MM.1S (cell line): ENCODE measurements at regions not wholly inside any gene's neighbourhood (a gene's known extent, or its start where the extent isn't known, plus 50 kb on each side); places are given as distances from the start of the nearest gene placed in this dataset.

ENCODE experiments used
- DNase-seq: peaks from one replicate; pipeline ENCODE4 v3.0.0-alpha.2; 2015
- H2AFZ ChIP-seq: fragments of 300-600 bp; sonication (generic); 2 replicates; pipeline ENCODE4 v1.6.0; 2016; ENCODE audit warnings: antibody characterized with exemption, low read length
- H3F3A ChIP-seq: fragments of 300-600 bp; sonication (generic); 2 replicates; pipeline ENCODE4 v1.6.1; 2016; ENCODE audit warnings: mild to moderate bottlenecking, antibody characterized with exemption, low read length, moderate library complexity, mixed read lengths; ENCODE audit not compliant: insufficient read depth
- H3K27ac ChIP-seq: fragments of 300-600 bp; sonication (generic); 2 replicates; pipeline ENCODE4 v1.5.1; 2016; ENCODE audit warnings: mild to moderate bottlenecking, low read length
- H3K27me3 ChIP-seq: fragments of 300-600 bp; sonication (generic); replicated peaks from 2 replicates; pipeline ENCODE4 v1.6.0; 2016; ENCODE audit warnings: low read length; ENCODE audit not compliant: insufficient read depth
- H3K36me3 ChIP-seq: fragments of 300-600 bp; sonication (generic); replicated peaks from 2 replicates; pipeline ENCODE4 v1.6.1; 2016; ENCODE audit warnings: mild to moderate bottlenecking, low read length, mixed read lengths; ENCODE audit not compliant: insufficient read depth
- H3K4me1 ChIP-seq: fragments of 300-600 bp; sonication (generic); 2 replicates; pipeline ENCODE4 v1.6.1; 2016; ENCODE audit warnings: low read length, mixed read lengths
- H3K4me2 ChIP-seq: fragments of 300-600 bp; sonication (generic); 2 replicates; pipeline ENCODE4 v1.6.0; 2016; ENCODE audit warnings: low read depth, low read length
- H3K4me3 ChIP-seq: fragments of 300-600 bp; sonication (generic); 2 replicates; pipeline ENCODE4 v1.5.1; 2016; ENCODE audit warnings: low read length, mixed read lengths
- H3K79me2 ChIP-seq: fragments of 300-600 bp; sonication (generic); 2 replicates; pipeline ENCODE4 v1.6.1; 2016; ENCODE audit warnings: mixed run types, low read length, mixed read lengths
- H3K9ac ChIP-seq: fragments of 300-600 bp; sonication (generic); 2 replicates; pipeline ENCODE4 v1.6.1; 2016; ENCODE audit warnings: low read length, mixed read lengths
- H3K9me2 ChIP-seq: fragments of 300-600 bp; sonication (generic); replicated peaks from 2 replicates; pipeline ENCODE4 v1.6.1; 2016; ENCODE audit warnings: mild to moderate bottlenecking, low read length, mixed read lengths; ENCODE audit not compliant: insufficient read depth
- H3K9me3 ChIP-seq: fragments of 300-600 bp; sonication (generic); replicated peaks from 2 replicates; pipeline ENCODE4 v1.6.1; 2016; ENCODE audit warnings: mild to moderate bottlenecking, low read length, mixed read lengths; ENCODE audit not compliant: insufficient read depth
- H4K20me1 ChIP-seq: fragments of 300-600 bp; sonication (generic); 2 replicates; pipeline ENCODE4 v1.6.1; 2016; ENCODE audit warnings: mild to moderate bottlenecking, low read length, moderate library complexity, mixed read lengths; ENCODE audit not compliant: insufficient read depth
- EZH2 ChIP-seq: fragments of 300-600 bp; sonication (generic); optimal IDR thresholded peaks from 2 replicates; pipeline ENCODE3; 2017; ENCODE audit warnings: low read depth, mild to moderate bottlenecking, antibody characterized with exemption, low read length, mixed read lengths
- EZH2phosphoT487 ChIP-seq: fragments of 300-600 bp; sonication (generic); IDR thresholded peaks from 2 replicates; pipeline ENCODE4 v1.6.1; 2018; ENCODE audit warnings: antibody characterized with exemption, low read length
- TF ChIP-seq, protein P1 (sequence below): fragments of 300-600 bp; sonication (generic); IDR thresholded peaks from 2 replicates; pipeline ENCODE4 v1.5.1; 2016; ENCODE audit warnings: antibody characterized with exemption, low read length, mixed read lengths

DNA sequence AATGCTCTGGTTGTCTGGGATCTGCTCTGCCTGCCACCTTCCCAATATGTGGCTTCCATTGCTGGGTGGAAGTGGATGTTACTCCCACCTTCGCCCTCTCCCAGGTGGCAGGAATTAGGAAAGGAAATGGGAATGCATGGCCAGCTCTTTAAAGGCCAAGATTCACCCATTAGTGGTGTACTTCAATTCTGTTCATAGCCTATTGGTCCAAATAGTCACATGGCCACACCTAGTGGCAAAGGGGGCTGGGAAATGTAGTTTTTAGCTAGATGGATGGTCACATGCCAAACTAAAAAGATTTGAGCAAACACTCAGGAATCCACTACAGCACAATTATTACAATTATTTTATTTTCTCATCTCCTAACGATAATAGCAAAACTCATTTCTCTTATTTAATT lies 135.1 kb downstream of the NPY start:
- Histone ChIP-seq H3K4me2 (no peak overlapping the region), H3F3A (no peaks in the 10 kb centered on the region), H3K9ac (no peak overlapping the region), H3K4me3 (no peak overlapping the region), H2AFZ (no peak overlapping the region), H3K27me3 (no peaks in the 10 kb centered on the region), H3K79me2 (no peaks in the 10 kb centered on the region), H3K9me3 (no peaks in the 10 kb centered on the region), H3K36me3 (no peaks in the 10 kb centered on the region), H3K4me1 (no peaks in the 10 kb centered on the region), H3K27ac (no peak overlapping the region), H4K20me1 (no peaks in the 10 kb centered on the region), H3K9me2 (no peaks in the 10 kb centered on the region)
- TF ChIP-seq EZH2phosphoT487, result no peak
- TF ChIP-seq EZH2, result no peak
- TF ChIP-seq, protein P1, sequence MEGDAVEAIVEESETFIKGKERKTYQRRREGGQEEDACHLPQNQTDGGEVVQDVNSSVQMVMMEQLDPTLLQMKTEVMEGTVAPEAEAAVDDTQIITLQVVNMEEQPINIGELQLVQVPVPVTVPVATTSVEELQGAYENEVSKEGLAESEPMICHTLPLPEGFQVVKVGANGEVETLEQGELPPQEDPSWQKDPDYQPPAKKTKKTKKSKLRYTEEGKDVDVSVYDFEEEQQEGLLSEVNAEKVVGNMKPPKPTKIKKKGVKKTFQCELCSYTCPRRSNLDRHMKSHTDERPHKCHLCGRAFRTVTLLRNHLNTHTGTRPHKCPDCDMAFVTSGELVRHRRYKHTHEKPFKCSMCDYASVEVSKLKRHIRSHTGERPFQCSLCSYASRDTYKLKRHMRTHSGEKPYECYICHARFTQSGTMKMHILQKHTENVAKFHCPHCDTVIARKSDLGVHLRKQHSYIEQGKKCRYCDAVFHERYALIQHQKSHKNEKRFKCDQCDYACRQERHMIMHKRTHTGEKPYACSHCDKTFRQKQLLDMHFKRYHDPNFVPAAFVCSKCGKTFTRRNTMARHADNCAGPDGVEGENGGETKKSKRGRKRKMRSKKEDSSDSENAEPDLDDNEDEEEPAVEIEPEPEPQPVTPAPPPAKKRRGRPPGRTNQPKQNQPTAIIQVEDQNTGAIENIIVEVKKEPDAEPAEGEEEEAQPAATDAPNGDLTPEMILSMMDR, result no peak
- DNase-seq, result no peak

DNA sequence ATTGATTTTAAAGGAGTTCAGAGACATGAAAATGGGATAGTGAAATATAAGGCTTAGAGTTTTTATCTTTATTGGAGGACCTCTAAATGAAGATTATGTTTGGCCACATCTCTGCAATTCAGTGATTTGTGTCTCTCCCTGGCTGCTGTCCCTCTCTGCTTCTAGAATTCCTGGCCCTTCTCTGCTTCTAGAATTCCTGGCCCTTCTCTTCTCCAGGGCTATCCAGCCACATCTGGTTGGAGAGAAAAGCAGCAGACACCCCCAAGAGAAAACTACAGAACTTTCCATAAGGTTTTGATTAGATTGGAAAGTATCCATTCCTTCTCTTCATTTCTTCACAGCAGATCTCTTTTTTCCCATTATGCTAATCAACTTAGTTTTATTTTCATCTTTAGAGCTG lies 135.5 kb downstream of the NPY start:
- H3K9me3 ChIP-seq, result no peaks in the 10 kb centered on the region
- H3K4me2 ChIP-seq, result no peak overlapping the region
- H3K79me2 ChIP-seq, result no peaks in the 10 kb centered on the region
- H3K9ac ChIP-seq, result no peak overlapping the region
- no peaks in the 10 kb centered on the region for H4K20me1 ChIP-seq
- no peak overlapping the region for H2AFZ ChIP-seq
- H3K4me1 ChIP-seq, result no peaks in the 10 kb centered on the region
- H3K27me3 ChIP-seq, result no peaks in the 10 kb centered on the region
- no peaks in the 10 kb centered on the region for H3F3A ChIP-seq
- H3K27ac ChIP-seq, result no peak overlapping the region
- no peak for TF ChIP-seq EZH2phosphoT487
- H3K36me3 ChIP-seq, result no peaks in the 10 kb centered on the region
- no peak overlapping the region for H3K4me3 ChIP-seq
- DNase-seq, result no peak
- no peaks in the 10 kb centered on the region for H3K9me2 ChIP-seq

DNA sequence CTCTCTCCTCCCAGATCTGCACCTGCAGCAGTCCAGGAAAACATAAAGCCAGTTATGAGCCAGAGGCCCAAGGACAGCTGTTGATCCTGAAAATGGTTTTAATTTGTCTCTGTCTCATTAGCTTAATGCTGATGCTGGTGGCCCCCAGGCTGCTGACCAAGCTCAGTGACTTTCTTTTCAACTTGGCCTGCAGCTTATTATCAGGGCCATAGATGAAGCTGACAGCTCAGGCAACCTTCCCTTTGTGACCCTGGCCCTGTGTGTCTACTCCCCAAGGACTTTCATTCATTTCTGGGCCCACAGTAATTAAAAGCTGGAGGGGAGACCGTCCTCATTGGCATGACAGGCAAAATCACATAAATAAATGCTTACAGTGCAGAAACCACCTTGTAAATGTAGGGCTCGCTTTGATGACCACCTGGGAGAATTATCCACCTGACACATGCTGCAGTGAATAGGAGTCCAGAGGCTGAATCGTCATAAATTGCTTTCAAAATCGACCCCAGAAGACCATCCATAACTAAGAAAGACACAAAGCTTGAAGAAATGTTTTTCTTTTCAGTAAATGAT lies 138.5 kb downstream of the NPY start:
- Histone ChIP-seq H3F3A (no peaks in the 10 kb centered on the region), H3K9me3 (no peaks in the 10 kb centered on the region), H4K20me1 (no peaks in the 10 kb centered on the region), H3K9ac (no peak overlapping the region), H3K79me2 (no peaks in the 10 kb centered on the region), H3K4me1 (no peaks in the 10 kb centered on the region), H3K4me3 (no peak overlapping the region), H3K9me2 (no peaks in the 10 kb centered on the region), H3K4me2 (no peak overlapping the region), H2AFZ (no peak overlapping the region), H3K27me3 (no peaks in the 10 kb centered on the region), H3K27ac (no peak overlapping the region), H3K36me3 (no peaks in the 10 kb centered on the region)
- no peak for DNase-seq
- TF ChIP-seq EZH2phosphoT487 (no peak), EZH2 (no peak)
- TF ChIP-seq, protein P1, result no peak

DNA sequence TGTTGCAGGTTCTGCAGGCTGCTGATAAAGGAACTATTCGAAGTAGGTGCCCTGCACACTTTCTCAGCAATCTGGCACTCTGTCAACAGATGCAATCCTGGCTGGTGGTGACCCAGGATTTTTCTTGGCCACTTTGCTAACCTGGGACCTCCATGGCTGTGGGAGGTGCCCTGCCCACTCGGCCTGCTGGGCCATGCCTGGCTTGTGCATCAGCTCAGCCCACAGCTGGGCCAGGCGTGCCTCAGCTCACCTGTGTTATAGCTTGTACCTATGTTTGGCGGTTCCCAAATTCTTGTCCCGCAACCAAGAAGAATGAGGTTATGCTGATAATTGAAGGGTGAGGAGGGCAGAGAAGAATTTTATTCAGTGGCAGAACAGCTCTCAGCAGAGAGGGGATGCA lies 141.7 kb downstream of the NPY start:
- H3K36me3 ChIP-seq, result no peaks in the 10 kb centered on the region
- no peak for TF ChIP-seq EZH2
- TF ChIP-seq, protein P1, result no peak
- TF ChIP-seq EZH2phosphoT487, result no peak
- H3F3A ChIP-seq, result no peaks in the 10 kb centered on the region
- no peaks in the 10 kb centered on the region for H3K27me3 ChIP-seq
- H3K4me3 ChIP-seq, result no peak overlapping the region
- no peak overlapping the region for H2AFZ ChIP-seq
- H3K79me2 ChIP-seq, result no peaks in the 10 kb centered on the region
- no peaks in the 10 kb centered on the region for H4K20me1 ChIP-seq
- no peak overlapping the region for H3K9ac ChIP-seq
- no peak overlapping the region for H3K4me2 ChIP-seq
- no peak overlapping the region for H3K27ac ChIP-seq
- no peaks in the 10 kb centered on the region for H3K9me2 ChIP-seq
- H3K9me3 ChIP-seq, result no peaks in the 10 kb centered on the region
- DNase-seq, result no peak
- no peaks in the 10 kb centered on the region for H3K4me1 ChIP-seq
